ENCODE measurements at regions not wholly inside any gene's neighbourhood (a gene's known extent, or its start where the extent isn't known, plus 50 kb on each side); places are given as distances from the start of the nearest gene placed in this dataset.

DNA sequence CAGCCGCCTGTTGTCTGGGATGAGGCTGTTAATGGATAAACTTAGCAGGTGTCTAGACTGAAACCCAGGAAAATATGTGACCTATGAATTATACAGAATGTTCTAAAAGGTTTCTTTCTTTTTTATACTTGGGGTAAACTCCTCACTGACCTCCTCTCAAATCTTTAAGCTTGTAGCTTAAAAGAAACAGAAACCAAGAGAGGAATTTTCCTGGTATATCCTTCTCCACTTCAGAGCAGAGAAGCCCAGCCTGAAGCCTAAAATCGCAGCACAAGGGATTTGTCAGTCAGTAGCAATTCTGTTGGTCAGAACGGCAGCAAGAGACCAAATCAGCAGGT is 99.4 kb upstream of the RIPOR2 start:
- Histone ChIP-seq H3K27me3 (ENCODE audit: control insufficient read depth in 5 of 5, insufficient read depth in 4 of 5, low read length in 5 of 5) (no peaks in the 10 kb centered on the region), H3K27ac (ENCODE audit: low read depth, low read length) (no peak overlapping the region), H3K4me1 (ENCODE audit: control insufficient read depth in 5 of 5, insufficient read depth in 5 of 5, low read length in 5 of 5) (peaks cover 0 to 3% (median 0%) of the 10 kb centered on the region in 5 donors), H3K4me3 (ENCODE audit: low read depth in 1 of 5, low read length in 5 of 5) (peak overlapping the region in 1 of 5 donors; percentile 32), H3K36me3 (ENCODE audit: control insufficient read depth in 5 of 5, insufficient read depth in 5 of 5, low read length in 5 of 5) (no peaks in the 10 kb centered on the region), H3K9me3 (ENCODE audit: control insufficient read depth in 5 of 5, low read length in 5 of 5) (no peaks in the 10 kb centered on the region), H3K9ac (ENCODE audit: low read length in 5 of 5) (no peak overlapping the region)

DNA sequence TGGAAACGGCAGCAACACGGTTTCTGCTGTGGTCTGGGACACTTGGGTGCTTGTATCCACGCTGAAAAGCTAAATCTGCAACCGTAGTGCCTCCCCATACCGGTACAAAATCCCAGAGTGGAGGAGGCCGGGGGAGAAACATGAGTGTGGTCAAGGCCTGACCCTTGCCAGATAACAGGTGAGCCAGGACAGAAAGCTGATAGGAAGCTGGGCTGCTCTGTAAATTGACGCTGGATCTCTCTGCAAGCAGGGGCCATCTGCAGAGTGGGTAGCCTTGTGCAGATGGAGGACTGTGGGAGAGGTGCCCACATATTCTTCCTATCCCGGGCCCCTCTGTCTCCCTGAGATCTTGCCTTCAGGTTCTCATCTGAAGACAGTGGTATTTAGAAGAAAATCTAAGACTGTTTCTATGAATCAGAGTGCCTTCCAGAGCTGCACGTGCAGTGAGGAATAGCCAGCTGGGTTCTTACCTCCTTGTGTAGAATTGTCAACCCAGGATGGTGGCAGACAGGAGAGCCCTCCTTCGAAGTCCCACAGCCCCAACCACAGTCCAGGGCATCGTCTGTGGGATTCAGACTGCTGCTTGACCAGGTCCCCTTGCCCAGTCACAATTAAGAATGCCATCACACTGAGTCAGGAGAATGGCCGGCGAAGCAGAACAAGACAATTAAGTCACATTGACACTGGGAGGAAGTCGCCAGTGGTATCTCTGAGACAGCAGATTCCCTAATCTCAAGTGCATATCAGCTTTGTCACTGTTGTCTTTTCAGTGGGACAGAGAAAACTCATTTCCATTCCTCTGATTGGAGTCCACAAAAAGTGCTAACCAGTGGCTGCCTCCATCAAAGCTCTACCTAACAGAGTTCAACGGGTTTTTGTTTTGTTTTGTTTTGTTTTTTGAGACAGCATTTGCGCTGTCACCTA is 100.0 kb upstream of the RIPOR2 start:
- Histone ChIP-seq H3K36me3 (ENCODE audit: control insufficient read depth in 5 of 5, insufficient read depth in 5 of 5, low read length in 5 of 5) (no peaks in the 10 kb centered on the region), H3K9me3 (ENCODE audit: control insufficient read depth in 5 of 5, low read length in 5 of 5) (no peaks in the 10 kb centered on the region), H3K27ac (ENCODE audit: low read depth, low read length) (no peak overlapping the region), H3K27me3 (ENCODE audit: control insufficient read depth in 5 of 5, insufficient read depth in 4 of 5, low read length in 5 of 5) (no peaks in the 10 kb centered on the region), H3K4me3 (ENCODE audit: low read depth in 1 of 5, low read length in 5 of 5) (peak overlapping the region in 1 of 5 donors; percentile 32), H3K9ac (ENCODE audit: low read length in 5 of 5) (no peak overlapping the region), H3K4me1 (ENCODE audit: control insufficient read depth in 5 of 5, insufficient read depth in 5 of 5, low read length in 5 of 5) (peaks cover 0 to 3% (median 0%) of the 10 kb centered on the region in 5 donors)

DNA sequence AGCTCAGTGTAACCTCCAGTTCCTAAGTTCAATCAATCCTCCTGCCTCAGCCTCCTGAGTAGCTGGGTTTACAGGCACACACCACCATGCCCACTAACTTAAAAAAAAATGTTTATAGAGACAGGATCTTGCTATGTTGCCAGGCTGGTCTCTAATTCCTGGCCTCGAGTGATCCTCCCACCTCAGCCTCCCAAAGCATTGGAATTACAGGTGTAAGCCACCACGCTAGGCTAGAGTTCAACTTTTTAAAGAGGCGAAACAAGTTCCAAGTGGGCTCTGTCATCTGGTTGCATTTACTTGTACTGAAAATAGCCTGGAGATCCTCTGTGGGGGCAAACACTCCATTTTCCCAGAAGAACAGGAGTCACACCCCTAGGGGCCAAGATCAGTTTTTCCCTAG is 100.7 kb upstream of the RIPOR2 start:
- H3K27me3 ChIP-seq (ENCODE audit: control insufficient read depth in 5 of 5, insufficient read depth in 4 of 5, low read length in 5 of 5), result no peaks in the 10 kb centered on the region
- peaks cover 0 to 3% (median 0%) of the 10 kb centered on the region in 5 donors for H3K4me1 ChIP-seq (ENCODE audit: control insufficient read depth in 5 of 5, insufficient read depth in 5 of 5, low read length in 5 of 5)
- H3K4me3 ChIP-seq (ENCODE audit: low read depth in 1 of 5, low read length in 5 of 5), result no peak overlapping the region
- no peaks in the 10 kb centered on the region for H3K36me3 ChIP-seq (ENCODE audit: control insufficient read depth in 5 of 5, insufficient read depth in 5 of 5, low read length in 5 of 5)
- no peak overlapping the region for H3K9ac ChIP-seq (ENCODE audit: low read length in 5 of 5)
- H3K27ac ChIP-seq (ENCODE audit: low read depth, low read length), result no peak overlapping the region
- no peaks in the 10 kb centered on the region for H3K9me3 ChIP-seq (ENCODE audit: control insufficient read depth in 5 of 5, low read length in 5 of 5)

DNA sequence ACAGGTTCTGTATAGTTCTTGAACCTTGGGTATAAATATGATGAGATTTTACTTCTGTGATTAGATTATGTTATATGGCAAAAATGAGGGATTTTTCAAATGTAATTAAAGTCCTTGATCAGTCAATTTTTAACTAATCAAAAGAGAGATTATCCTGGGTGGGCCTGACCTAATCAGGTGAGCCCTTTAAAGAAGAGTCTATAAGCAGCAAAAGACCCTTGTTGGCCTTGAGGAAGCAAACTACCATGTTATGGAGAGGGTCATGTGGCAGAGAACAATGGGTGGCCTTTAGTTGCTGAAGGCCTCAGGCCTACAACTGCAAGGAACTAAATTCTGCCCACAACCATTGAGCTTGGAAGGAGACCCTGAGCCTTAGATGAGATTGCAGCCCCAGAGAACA is 102.5 kb upstream of the RIPOR2 start:
- no peak overlapping the region for H3K4me3 ChIP-seq (ENCODE audit: low read depth in 1 of 5, low read length in 5 of 5)
- H3K27ac ChIP-seq (ENCODE audit: low read depth, low read length), result no peak overlapping the region
- H3K9me3 ChIP-seq (ENCODE audit: control insufficient read depth in 5 of 5, low read length in 5 of 5), result no peaks in the 10 kb centered on the region
- no peaks in the 10 kb centered on the region for H3K36me3 ChIP-seq (ENCODE audit: control insufficient read depth in 5 of 5, insufficient read depth in 5 of 5, low read length in 5 of 5)
- no peaks in the 10 kb centered on the region for H3K27me3 ChIP-seq (ENCODE audit: control insufficient read depth in 5 of 5, insufficient read depth in 4 of 5, low read length in 5 of 5)
- H3K4me1 ChIP-seq (ENCODE audit: control insufficient read depth in 5 of 5, insufficient read depth in 5 of 5, low read length in 5 of 5), result peaks cover 0 to 3% (median 0%) of the 10 kb centered on the region in 5 donors
- H3K9ac ChIP-seq (ENCODE audit: low read length in 5 of 5), result no peak overlapping the region

DNA sequence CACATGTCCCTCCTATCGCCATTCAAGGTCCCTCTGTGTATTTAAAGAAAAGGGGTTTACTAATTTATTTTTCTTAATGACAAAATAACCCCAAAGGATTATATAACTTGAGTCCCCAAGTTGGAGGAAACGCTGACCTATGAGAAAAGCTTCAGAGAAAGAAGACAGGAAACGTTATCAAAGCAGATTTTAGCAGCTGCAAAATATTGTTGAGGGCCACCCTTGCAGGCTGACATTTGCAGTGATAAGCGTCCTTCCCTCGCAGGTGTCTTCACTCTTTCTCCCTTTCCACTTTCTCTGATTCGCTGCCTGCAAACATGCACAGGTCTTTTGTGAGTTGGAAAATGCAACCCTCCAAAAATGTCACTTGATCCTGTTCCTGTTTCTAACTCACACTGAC is 103.2 kb upstream of the RIPOR2 start:
- Histone ChIP-seq H3K27ac (ENCODE audit: low read depth, low read length) (no peak overlapping the region), H3K9ac (ENCODE audit: low read length in 5 of 5) (no peak overlapping the region), H3K4me3 (ENCODE audit: low read depth in 1 of 5, low read length in 5 of 5) (no peak overlapping the region), H3K9me3 (ENCODE audit: control insufficient read depth in 5 of 5, low read length in 5 of 5) (no peaks in the 10 kb centered on the region), H3K27me3 (ENCODE audit: control insufficient read depth in 5 of 5, insufficient read depth in 4 of 5, low read length in 5 of 5) (no peaks in the 10 kb centered on the region), H3K4me1 (ENCODE audit: control insufficient read depth in 5 of 5, insufficient read depth in 5 of 5, low read length in 5 of 5) (peaks cover 0 to 3% (median 0%) of the 10 kb centered on the region in 5 donors), H3K36me3 (ENCODE audit: control insufficient read depth in 5 of 5, insufficient read depth in 5 of 5, low read length in 5 of 5) (no peaks in the 10 kb centered on the region)

DNA sequence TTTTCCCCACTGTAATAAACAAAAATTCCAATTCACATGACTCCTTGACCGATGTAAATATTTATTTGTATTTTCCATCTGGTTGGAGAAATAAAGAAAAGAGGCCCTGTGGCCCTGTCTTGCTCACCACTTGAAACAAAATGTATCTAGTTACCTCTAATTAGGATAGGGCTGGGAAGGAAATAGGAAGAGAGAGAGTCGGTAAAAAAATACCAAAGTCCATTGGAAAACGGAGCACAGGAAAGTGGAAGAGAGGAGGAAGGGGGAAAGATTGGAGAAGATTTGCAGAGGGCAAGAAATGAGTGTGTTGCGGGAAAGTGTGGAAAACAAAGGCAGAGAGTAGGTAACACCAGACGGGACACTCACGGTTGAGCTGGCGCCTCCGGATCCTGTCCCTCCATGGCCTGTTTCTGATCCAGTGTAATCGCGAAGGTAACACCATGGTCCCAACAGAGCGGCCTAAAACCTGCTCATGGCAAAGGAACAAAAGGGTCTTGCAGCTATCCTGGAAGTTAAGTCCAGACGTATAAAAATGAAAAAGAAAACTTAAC is 105.8 kb upstream of the RIPOR2 start:
- no peaks in the 10 kb centered on the region for H3K36me3 ChIP-seq (ENCODE audit: control insufficient read depth in 5 of 5, insufficient read depth in 5 of 5, low read length in 5 of 5)
- no peak overlapping the region for H3K27ac ChIP-seq (ENCODE audit: low read depth, low read length)
- no peaks in the 10 kb centered on the region for H3K4me1 ChIP-seq (ENCODE audit: control insufficient read depth in 5 of 5, insufficient read depth in 5 of 5, low read length in 5 of 5)
- no peak overlapping the region for H3K9ac ChIP-seq (ENCODE audit: low read length in 5 of 5)
- H3K27me3 ChIP-seq (ENCODE audit: control insufficient read depth in 5 of 5, insufficient read depth in 4 of 5, low read length in 5 of 5), result no peaks in the 10 kb centered on the region
- H3K9me3 ChIP-seq (ENCODE audit: control insufficient read depth in 5 of 5, low read length in 5 of 5), result no peaks in the 10 kb centered on the region
- peak overlapping the region in 1 of 5 donors; percentile 30 for H3K4me3 ChIP-seq (ENCODE audit: low read depth in 1 of 5, low read length in 5 of 5)

DNA sequence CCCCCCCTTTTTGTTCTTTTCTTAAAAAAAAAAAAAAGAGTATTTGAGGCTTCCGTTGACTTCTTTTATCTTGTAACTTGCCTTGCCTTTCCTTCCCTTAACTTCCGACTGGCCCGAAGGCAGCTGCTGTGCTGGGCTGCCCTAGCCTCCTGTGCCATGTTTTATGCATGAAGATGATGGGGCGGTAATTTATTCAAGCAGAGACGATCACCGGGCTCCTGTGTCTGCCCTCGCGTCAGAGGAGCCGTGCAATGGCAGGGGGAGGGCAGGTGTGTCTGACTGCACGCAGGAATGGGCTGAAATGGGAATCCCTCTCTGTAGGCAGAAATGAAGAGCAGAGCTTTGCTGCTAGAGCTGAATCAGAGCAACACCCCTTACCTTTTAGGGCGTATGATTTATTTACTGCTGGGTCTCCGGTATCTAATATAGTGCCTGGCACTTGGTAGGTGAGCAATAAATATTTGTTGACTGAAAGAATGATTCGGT is 106.3 kb upstream of the RIPOR2 start:
- Histone ChIP-seq H3K36me3 (ENCODE audit: control insufficient read depth in 5 of 5, insufficient read depth in 5 of 5, low read length in 5 of 5) (no peaks in the 10 kb centered on the region), H3K4me3 (ENCODE audit: low read depth in 1 of 5, low read length in 5 of 5) (peak overlapping the region in 1 of 5 donors; percentile 30), H3K9me3 (ENCODE audit: control insufficient read depth in 5 of 5, low read length in 5 of 5) (no peaks in the 10 kb centered on the region), H3K27ac (ENCODE audit: low read depth, low read length) (no peak overlapping the region), H3K4me1 (ENCODE audit: control insufficient read depth in 5 of 5, insufficient read depth in 5 of 5, low read length in 5 of 5) (no peaks in the 10 kb centered on the region), H3K27me3 (ENCODE audit: control insufficient read depth in 5 of 5, insufficient read depth in 4 of 5, low read length in 5 of 5) (no peaks in the 10 kb centered on the region), H3K9ac (ENCODE audit: low read length in 5 of 5) (no peak overlapping the region)

DNA sequence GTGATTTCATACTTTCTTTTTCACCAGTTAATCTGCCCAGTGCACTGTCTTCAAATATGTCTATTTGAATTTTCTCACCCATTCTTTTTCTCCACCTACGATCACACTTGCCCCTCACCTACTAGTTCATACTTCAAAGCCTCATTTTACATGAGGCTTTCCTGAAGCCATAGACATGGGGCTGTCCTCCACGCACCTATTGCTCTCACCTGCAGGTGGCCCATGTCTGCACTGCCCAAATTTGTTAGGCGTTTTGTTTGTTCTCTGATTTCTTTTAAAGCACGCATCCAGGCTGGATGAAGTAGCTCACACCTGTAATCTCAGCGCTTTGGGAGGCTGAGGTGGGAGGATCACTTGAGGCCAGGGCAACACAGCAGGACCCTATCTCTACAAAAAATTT is 106.8 kb upstream of the RIPOR2 start:
- H3K4me3 ChIP-seq (ENCODE audit: low read depth in 1 of 5, low read length in 5 of 5), result no peak overlapping the region
- no peaks in the 10 kb centered on the region for H3K9me3 ChIP-seq (ENCODE audit: control insufficient read depth in 5 of 5, low read length in 5 of 5)
- H3K9ac ChIP-seq (ENCODE audit: low read length in 5 of 5), result no peak overlapping the region
- H3K27ac ChIP-seq (ENCODE audit: low read depth, low read length), result no peak overlapping the region
- H3K4me1 ChIP-seq (ENCODE audit: control insufficient read depth in 5 of 5, insufficient read depth in 5 of 5, low read length in 5 of 5), result no peaks in the 10 kb centered on the region
- H3K27me3 ChIP-seq (ENCODE audit: control insufficient read depth in 5 of 5, insufficient read depth in 4 of 5, low read length in 5 of 5), result no peaks in the 10 kb centered on the region
- no peaks in the 10 kb centered on the region for H3K36me3 ChIP-seq (ENCODE audit: control insufficient read depth in 5 of 5, insufficient read depth in 5 of 5, low read length in 5 of 5)

DNA sequence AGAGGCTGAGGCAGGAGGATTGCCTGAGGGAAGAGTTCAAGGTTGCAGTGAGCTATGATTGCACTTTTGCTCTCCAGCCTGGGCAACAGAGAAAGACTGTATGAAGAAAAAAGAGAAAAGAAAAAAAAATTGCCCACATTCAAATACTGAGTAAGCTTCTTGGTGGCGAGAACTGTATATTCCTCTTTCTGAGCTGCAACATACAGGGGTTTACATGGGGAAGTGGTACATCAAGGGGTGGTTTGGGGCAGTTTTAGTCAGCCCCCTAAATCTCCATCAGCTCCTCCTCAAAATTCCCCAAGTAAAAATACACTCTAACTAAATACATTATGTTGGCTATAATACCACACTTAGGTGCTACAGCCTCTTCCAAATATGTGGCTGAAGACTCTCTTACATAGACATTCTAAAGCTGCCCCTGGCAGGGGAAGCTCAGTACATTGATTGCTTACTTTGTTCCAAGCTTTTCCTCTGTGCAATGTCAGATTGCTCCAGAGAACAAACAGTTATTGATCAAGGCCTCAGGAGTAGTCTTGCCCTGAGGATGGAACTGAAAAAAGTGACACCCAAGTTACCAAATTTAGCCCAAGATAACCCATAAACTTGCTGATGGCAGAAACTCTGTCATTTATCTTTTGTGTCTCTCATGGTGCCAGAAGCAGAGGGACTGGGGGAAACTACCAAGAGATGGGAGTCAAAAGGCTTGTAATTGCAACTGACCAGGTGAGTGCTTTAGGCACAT is 107.4 kb upstream of the RIPOR2 start:
- Histone ChIP-seq H3K27ac (ENCODE audit: low read depth, low read length) (no peak overlapping the region), H3K4me1 (ENCODE audit: control insufficient read depth in 5 of 5, insufficient read depth in 5 of 5, low read length in 5 of 5) (no peaks in the 10 kb centered on the region), H3K9ac (ENCODE audit: low read length in 5 of 5) (no peak overlapping the region), H3K9me3 (ENCODE audit: control insufficient read depth in 5 of 5, low read length in 5 of 5) (no peaks in the 10 kb centered on the region), H3K36me3 (ENCODE audit: control insufficient read depth in 5 of 5, insufficient read depth in 5 of 5, low read length in 5 of 5) (no peaks in the 10 kb centered on the region), H3K27me3 (ENCODE audit: control insufficient read depth in 5 of 5, insufficient read depth in 4 of 5, low read length in 5 of 5) (no peaks in the 10 kb centered on the region), H3K4me3 (ENCODE audit: low read depth in 1 of 5, low read length in 5 of 5) (no peak overlapping the region)

DNA sequence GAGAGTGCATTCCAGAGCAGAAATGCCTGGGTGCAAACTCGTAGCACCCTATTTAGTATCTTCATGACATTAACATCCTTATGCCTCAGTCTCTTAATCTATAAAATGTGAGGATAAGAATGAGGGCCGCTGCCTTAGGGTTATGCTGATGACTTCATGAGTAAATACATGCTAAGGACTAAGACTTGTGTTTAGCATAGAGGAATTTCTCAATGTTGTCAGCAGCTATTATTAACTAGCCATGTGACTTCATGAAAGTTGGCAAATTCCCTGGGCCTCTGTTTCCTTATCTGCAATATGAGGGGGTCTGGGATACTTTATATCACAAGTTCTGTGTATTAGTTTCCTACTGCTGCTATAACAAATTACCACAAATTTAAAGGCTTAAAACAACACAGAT is 108.1 kb upstream of the RIPOR2 start:
- H3K4me3 ChIP-seq (ENCODE audit: low read depth in 1 of 5, low read length in 5 of 5), result no peak overlapping the region

More for the DNA sequence above, 108.1 kb upstream of the RIPOR2 start:
- Histone ChIP-seq H3K36me3 (ENCODE audit: control insufficient read depth in 5 of 5, insufficient read depth in 5 of 5, low read length in 5 of 5) (no peaks in the 10 kb centered on the region), H3K9me3 (ENCODE audit: control insufficient read depth in 5 of 5, low read length in 5 of 5) (no peaks in the 10 kb centered on the region), H3K27me3 (ENCODE audit: control insufficient read depth in 5 of 5, insufficient read depth in 4 of 5, low read length in 5 of 5) (no peaks in the 10 kb centered on the region), H3K27ac (ENCODE audit: low read depth, low read length) (no peak overlapping the region), H3K4me1 (ENCODE audit: control insufficient read depth in 5 of 5, insufficient read depth in 5 of 5, low read length in 5 of 5) (no peaks in the 10 kb centered on the region), H3K9ac (ENCODE audit: low read length in 5 of 5) (no peak overlapping the region)
